HG02571 (cell line): ENCODE measurements at regions not wholly inside any gene's neighbourhood (a gene's known extent, or its start where the extent isn't known, plus 50 kb on each side); places are given as distances from the start of the nearest gene placed in this dataset.

Experiments used
- ATAC-seq: cut with Tn5 transposase; IDR thresholded peaks from one replicate; pipeline ENCODE4 v1.9.1; 2021; ENCODE audit warnings: mild to moderate bottlenecking, moderate library complexity; ENCODE audit not compliant: unreplicated experiment

- no peak for ATAC-seq
These were observed 1393.3 kb downstream of the MAT2B start for GRCh38 chr5:164898705-164899104.

GRCh38 chr5:164909673-164910072 lies 1404.3 kb downstream of the MAT2B start:
- no peak for ATAC-seq

GRCh38 chr5:164921722-164922121 lies 1416.3 kb downstream of the MAT2B start:
- no peak for ATAC-seq

GRCh38 chr5:164934039-164934438 lies 1428.6 kb downstream of the MAT2B start:
- no peak for ATAC-seq

- ATAC-seq = no peak
These were observed 1429.1 kb downstream of the MAT2B start for GRCh38 chr5:164934561-164934960.

- ATAC-seq = no peak
These were observed 1435.7 kb downstream of the MAT2B start for GRCh38 chr5:164941132-164941531.

GRCh38 chr5:164950927-164951326 lies 1445.5 kb downstream of the MAT2B start:
- ATAC-seq = no peak

- no peak for ATAC-seq
These were observed 1446.2 kb downstream of the MAT2B start for GRCh38 chr5:164951570-164951969.

GRCh38 chr5:164958688-164959087 lies 1453.3 kb downstream of the MAT2B start:
- ATAC-seq = no peak

GRCh38 chr5:164959761-164960160 lies 1454.3 kb downstream of the MAT2B start:
- ATAC-seq = no peak

- ATAC-seq = no peak
These were observed 1457.0 kb downstream of the MAT2B start for GRCh38 chr5:164962329-164962961.

- ATAC-seq = no peak
These were observed 1461.2 kb downstream of the MAT2B start for GRCh38 chr5:164966611-164967010.

- ATAC-seq = no peak
These were observed 1461.9 kb downstream of the MAT2B start for GRCh38 chr5:164967354-164967753.

- no peak for ATAC-seq
These were observed 1467.6 kb downstream of the MAT2B start for GRCh38 chr5:164972973-164973372.

- ATAC-seq = no peak
These were observed 1470.6 kb downstream of the MAT2B start for GRCh38 chr5:164975986-164976385.

GRCh38 chr5:164980480-164980879 lies 1475.1 kb downstream of the MAT2B start:
- no peak for ATAC-seq

- ATAC-seq = no peak
These were observed 1492.7 kb downstream of the MAT2B start for GRCh38 chr5:164998142-164998541.

GRCh38 chr5:164998590-164998989 lies 1493.2 kb downstream of the MAT2B start:
- ATAC-seq = no peak

GRCh38 chr5:165000479-165001190 lies 1495.2 kb downstream of the MAT2B start:
- no peak for ATAC-seq

- no peak for ATAC-seq
These were observed 1497.9 kb downstream of the MAT2B start for GRCh38 chr5:165003283-165003682.

GRCh38 chr5:165004175-165004574 lies 1498.8 kb downstream of the MAT2B start:
- no peak for ATAC-seq

GRCh38 chr5:165014439-165014838 lies 1509.0 kb downstream of the MAT2B start:
- no peak for ATAC-seq

GRCh38 chr5:165015126-165015525 lies 1509.7 kb downstream of the MAT2B start:
- ATAC-seq = no peak
